ENCODE measurements at regions not wholly inside any gene's neighbourhood (a gene's known extent, or its start where the extent isn't known, plus 50 kb on each side); places are given as distances from the start of the nearest gene placed in this dataset.

DNA sequence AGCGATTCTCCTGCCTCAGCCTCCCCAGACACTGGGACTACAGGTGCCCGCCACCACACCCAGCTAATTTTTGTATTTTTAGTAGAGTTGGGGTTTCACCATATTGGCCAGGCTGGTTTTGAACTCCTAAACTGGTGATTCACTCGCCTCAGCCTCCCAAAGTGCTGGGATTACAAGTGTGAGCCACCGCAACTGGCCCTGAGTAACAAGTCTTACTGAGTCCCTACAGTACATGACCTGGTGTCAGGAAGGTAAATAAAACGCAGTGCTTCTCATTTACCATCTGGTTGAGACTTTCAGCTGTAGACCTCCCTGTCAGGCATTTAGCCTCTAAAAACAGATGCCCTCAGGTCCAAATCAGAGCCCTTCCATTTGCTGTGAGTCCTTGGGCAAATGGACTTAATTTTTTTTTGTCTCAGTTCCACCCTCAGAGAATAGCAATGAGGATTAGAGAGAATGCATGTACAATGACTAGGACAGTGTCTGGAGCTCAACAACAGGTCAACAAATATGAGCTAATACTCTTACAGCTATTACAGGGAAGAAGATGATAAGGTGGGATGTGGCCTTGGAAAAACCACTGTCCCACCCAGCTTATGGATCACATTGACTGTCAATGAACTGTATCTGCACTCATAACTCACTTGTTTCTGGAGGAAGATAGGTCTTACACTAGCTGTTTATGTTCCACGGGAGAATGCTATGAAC lies 70.5 kb downstream of the PHLDA1 start:
- TF ChIP-seq, protein P1, sequence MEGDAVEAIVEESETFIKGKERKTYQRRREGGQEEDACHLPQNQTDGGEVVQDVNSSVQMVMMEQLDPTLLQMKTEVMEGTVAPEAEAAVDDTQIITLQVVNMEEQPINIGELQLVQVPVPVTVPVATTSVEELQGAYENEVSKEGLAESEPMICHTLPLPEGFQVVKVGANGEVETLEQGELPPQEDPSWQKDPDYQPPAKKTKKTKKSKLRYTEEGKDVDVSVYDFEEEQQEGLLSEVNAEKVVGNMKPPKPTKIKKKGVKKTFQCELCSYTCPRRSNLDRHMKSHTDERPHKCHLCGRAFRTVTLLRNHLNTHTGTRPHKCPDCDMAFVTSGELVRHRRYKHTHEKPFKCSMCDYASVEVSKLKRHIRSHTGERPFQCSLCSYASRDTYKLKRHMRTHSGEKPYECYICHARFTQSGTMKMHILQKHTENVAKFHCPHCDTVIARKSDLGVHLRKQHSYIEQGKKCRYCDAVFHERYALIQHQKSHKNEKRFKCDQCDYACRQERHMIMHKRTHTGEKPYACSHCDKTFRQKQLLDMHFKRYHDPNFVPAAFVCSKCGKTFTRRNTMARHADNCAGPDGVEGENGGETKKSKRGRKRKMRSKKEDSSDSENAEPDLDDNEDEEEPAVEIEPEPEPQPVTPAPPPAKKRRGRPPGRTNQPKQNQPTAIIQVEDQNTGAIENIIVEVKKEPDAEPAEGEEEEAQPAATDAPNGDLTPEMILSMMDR (IDR thresholded peaks at IDR 0.05): no peak
- TF ChIP-seq, protein P2, sequence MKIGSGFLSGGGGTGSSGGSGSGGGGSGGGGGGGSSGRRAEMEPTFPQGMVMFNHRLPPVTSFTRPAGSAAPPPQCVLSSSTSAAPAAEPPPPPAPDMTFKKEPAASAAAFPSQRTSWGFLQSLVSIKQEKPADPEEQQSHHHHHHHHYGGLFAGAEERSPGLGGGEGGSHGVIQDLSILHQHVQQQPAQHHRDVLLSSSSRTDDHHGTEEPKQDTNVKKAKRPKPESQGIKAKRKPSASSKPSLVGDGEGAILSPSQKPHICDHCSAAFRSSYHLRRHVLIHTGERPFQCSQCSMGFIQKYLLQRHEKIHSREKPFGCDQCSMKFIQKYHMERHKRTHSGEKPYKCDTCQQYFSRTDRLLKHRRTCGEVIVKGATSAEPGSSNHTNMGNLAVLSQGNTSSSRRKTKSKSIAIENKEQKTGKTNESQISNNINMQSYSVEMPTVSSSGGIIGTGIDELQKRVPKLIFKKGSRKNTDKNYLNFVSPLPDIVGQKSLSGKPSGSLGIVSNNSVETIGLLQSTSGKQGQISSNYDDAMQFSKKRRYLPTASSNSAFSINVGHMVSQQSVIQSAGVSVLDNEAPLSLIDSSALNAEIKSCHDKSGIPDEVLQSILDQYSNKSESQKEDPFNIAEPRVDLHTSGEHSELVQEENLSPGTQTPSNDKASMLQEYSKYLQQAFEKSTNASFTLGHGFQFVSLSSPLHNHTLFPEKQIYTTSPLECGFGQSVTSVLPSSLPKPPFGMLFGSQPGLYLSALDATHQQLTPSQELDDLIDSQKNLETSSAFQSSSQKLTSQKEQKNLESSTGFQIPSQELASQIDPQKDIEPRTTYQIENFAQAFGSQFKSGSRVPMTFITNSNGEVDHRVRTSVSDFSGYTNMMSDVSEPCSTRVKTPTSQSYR (CRISPR knock-in tag; IDR thresholded peaks at IDR 0.05): no peak
- no peak for TF ChIP-seq CREM (CRISPR knock-in tag; IDR thresholded peaks at IDR 0.05)
- TF ChIP-seq, protein P3, sequence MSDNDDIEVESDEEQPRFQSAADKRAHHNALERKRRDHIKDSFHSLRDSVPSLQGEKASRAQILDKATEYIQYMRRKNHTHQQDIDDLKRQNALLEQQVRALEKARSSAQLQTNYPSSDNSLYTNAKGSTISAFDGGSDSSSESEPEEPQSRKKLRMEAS (CRISPR knock-in tag; IDR thresholded peaks at IDR 0.05): no peak

Measured in WTC11 (cell line).